Caki2 (cell line): ENCODE measurements at regions not wholly inside any gene's neighbourhood (a gene's known extent, or its start where the extent isn't known, plus 50 kb on each side); places are given as distances from the start of the nearest gene placed in this dataset.

Experiments
- DNase-seq: peaks from one replicate; pipeline ENCODE4 v3.0.0-alpha.2; 2015; ENCODE audit warnings: low read depth
- in situ Hi-C: cut with HindIII; loops from 2 replicates; pipeline ENCODE4 v1.10.0; 2016; ENCODE audit warnings: low sequenced_read_pairs, low pct_unique_long_range_greater_than_20kb, mixed read lengths

DNA sequence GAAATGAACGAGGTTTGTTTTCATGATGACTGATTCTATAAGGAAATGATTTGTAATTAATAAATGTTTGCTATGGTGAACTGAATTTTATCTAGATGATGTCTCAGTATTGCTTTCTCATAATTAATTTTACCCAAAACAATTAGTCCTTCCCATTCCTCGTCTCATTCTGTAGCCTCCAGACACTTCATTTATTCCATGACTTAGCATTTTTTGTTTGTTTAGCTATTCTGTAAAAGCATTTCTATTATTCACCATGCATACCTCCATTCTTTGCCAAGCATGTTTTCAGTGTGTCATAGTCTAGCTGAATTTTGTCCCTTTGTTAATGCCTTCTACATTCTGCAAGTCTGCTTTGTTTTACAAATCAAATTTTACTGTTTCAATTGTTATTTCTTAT lies 137.4 kb upstream of the RPL10L start:
- DNase-seq, result no peak
- in situ Hi-C loops, result no loop called here

DNA sequence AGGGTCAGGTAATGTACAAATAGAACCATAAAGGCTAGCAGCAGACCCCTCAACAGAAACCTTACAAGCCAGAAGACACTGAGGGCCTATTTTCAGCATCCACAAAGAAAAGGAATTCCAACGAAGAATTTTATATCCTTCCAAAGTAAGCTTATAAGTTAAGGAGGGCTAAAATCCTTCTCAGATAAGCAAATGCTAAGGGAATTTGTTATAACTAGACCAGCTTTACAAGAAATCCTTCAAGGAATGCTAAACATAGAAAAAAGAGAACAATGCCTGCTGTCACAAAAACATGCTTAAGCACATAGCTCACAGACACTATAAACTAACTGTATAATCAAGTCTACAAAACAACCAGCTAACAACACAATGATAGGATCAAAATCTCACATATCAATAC lies 130.7 kb upstream of the RPL10L start:
- no peak for DNase-seq
- in situ Hi-C loops, result no loop called here

DNA sequence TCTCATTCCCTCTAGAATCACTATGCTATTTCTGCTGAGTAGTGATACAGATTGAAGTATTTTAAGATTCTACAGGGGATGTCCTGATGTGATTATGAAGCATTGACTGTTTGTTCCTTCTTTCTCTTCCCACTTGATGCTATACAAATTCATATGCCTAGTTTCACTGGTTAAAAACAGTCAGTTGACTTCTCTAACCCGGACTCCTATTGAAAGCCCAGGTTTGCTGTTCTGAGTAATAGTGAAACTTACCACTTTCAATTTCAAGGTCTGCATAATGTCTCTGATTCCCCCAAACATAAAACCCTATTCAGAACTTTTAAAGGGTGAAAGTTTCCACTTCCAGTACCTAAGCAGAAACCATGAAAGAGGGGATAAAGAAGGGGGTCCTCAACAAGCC lies 117.7 kb upstream of the RPL10L start:
- in situ Hi-C loops, result no loop called here
- no peak for DNase-seq

DNA sequence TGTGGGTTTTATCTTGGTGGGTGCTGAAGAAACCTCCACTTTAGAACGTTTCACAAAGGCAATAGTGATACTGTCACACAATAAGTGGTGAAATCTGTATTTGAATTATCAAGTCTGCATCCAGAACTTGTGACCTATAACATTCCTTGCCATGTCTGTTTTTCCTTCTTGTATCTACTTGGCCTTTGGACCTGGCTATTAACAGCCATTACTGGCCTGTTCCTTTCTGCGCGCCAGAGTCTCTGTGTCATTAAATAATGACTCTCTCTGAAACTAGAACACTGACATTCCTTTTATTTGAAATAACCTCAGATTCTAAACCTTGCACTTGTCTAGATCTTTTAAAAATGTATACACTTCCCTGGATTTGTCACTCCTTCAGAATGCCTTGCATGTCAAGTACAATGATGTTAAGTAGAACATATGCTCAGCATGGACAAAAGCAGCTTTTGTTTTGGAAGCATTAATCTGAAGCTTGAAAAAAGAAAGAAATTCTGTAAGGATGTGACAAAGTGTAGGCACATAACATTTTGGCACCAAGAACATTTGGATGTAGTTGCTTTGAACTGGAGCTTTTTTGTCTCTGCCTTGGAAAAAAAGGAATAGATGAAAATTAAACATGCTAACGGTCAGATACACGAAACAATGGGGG lies 95.5 kb upstream of the RPL10L start:
- no peak for DNase-seq
- in situ Hi-C loops, result no loop called here

DNA sequence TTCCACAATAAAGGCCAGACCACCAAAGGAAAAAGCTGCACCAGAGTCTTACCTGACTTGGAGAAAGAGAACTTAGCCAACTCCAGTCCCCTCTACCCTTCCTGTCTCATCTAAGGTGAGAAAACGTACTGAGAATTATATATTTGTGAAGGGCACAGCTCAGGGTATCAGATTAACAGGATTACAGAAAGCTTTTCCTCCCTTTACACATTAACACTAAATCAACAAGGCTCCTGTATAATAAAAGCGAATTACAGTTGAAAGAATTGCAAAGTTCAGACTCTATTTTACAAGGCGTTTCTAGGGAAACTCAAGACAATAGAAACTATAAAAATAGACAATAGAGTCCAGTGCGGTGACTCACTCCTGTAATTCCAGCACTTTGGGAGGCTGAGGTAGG lies 82.7 kb upstream of the RPL10L start:
- DNase-seq, result peak; percentile 8

DNA sequence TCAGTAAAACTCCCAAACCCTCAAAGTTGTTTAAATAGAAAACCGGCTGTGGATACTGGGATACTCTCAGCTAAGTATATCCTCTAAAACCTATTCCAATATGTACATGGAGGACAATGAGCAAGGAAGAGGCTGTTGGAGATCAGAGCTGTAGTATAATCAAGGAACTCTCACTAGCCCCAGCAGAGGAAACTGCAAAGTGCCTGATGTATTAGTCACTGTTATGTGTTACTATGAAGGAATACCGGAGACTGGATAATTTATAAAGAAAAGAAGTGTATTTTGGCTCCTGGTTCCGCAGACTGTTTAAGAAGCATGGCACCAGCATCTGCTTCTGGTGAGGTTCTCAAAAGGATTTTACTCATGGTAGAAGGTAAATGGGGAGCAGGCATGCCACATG lies 65.6 kb upstream of the RPL10L start:
- DNase-seq, result no peak
- in situ Hi-C loops, result no loop called here

More for the DNA sequence above, 82.7 kb upstream of the RPL10L start:
- in situ Hi-C loops, result no loop called here
